Thyroid gland (tissue), 4 donors: ENCODE measurements at regions not wholly inside any gene's neighbourhood (a gene's known extent, or its start where the extent isn't known, plus 50 kb on each side); places are given as distances from the start of the nearest gene placed in this dataset.

Experiments
- DNase-seq, 2 donors: peaks; one replicate each; pipeline ENCODE4 v3.0.0-alpha.2; 2019
- H3K27ac ChIP-seq, 3 donors: fragments of 200-600 bp; sonication (generic); 1 replicate in 2 of 3; 2 replicates in 1 of 3; pipeline ENCODE4 v1.5.1; 2016 to 2019; ENCODE audit warnings: mild to moderate bottlenecking in 1 of 3, moderate library complexity in 1 of 3
- H3K27me3 ChIP-seq: fragments of 200-600 bp; sonication (generic); one replicate; pipeline ENCODE4 v1.5.1; 2019
- H3K36me3 ChIP-seq, 2 donors: fragments of 200-600 bp; sonication (generic); one replicate each; pipeline ENCODE4 v1.5.1; 2016 to 2019
- H3K4me1 ChIP-seq, 2 donors: fragments of 200-600 bp; sonication (generic); one replicate each; pipeline ENCODE4 v1.5.1; 2017 to 2019
- H3K4me3 ChIP-seq, 3 donors: fragments of 200-600 bp; sonication (generic); replicated peaks in 1 of 3; 1 replicate in 2 of 3; 2 replicates in 1 of 3; pipeline ENCODE4 v1.5.1; 2016; ENCODE audit warnings: mild to moderate bottlenecking in 1 of 3
- H3K9me3 ChIP-seq: fragments of 200-600 bp; sonication (generic); one replicate; pipeline ENCODE4 v1.5.1; 2017
- CTCF ChIP-seq, 6 experiments: fragments of 200-600 bp in 3 of 6; fragments of 450-650 bp in 3 of 6; sonication (generic) in 3 of 6; IDR thresholded peaks; one replicate each; pipeline ENCODE4 v1.5.1; 2016 to 2019; ENCODE audit warnings: antibody characterized with exemption in 6 of 6, mild to moderate bottlenecking in 2 of 6, inconsistent platforms in 1 of 6, moderate library complexity in 1 of 6
- POLR2A ChIP-seq, 2 donors: fragments of 450-650 bp; IDR thresholded peaks; one replicate each; pipeline ENCODE4 v1.6.1; 2017; ENCODE audit warnings: antibody characterized with exemption in 2 of 2, mild to moderate bottlenecking in 2 of 2, moderate library complexity in 1 of 2
- WGBS, 2 donors: methylation state at CpG; one replicate each; pipeline ENCODE4 v1.1.5; 2017; 5-methylcytosine and 5-hydroxymethylcytosine counted together
- intact Hi-C: fragments of 100-400 bp; cut with DNase I; formaldehyde crosslinking; loops from one replicate; pipeline ENCODE4 v1.15.1; 2023

- no peak overlapping the region for H3K4me3 ChIP-seq
- H3K9me3 ChIP-seq = no peaks in the 10 kb centered on the region
- no peaks in the 10 kb centered on the region for H3K27me3 ChIP-seq
- WGBS, 2 donors = 94 to 97% methylated on average over 6 of the region's 6 CpGs
- H3K36me3 ChIP-seq = no peaks in the 10 kb centered on the region
- intact Hi-C loops = no loop called here
- no peak for DNase-seq
- TF ChIP-seq POLR2A (IDR thresholded peaks at IDR 0.05) (no peak), CTCF (IDR thresholded peaks at IDR 0.05) (no peak)
- no peak overlapping the region for H3K27ac ChIP-seq
- H3K4me1 ChIP-seq = peaks cover 7 to 11% of the 10 kb centered on the region in 2 donors
Measured at GRCh38 chr2:239704737-239705136, 303.9 kb upstream of the HDAC4 start.

GRCh38 chr2:239703834-239704233 is 303.0 kb upstream of the HDAC4 start:
- TF ChIP-seq POLR2A (IDR thresholded peaks at IDR 0.05) = no peak
- TF ChIP-seq CTCF (IDR thresholded peaks at IDR 0.05) = no peak

GRCh38 chr2:239700686-239701345 is 300.0 kb upstream of the HDAC4 start:
- no peak overlapping the region for H3K4me3 ChIP-seq
- H3K27me3 ChIP-seq = no peaks in the 10 kb centered on the region
- H3K27ac ChIP-seq = no peak overlapping the region
- intact Hi-C loops = no loop called here
- H3K36me3 ChIP-seq = no peaks in the 10 kb centered on the region
- no peak for TF ChIP-seq CTCF (IDR thresholded peaks at IDR 0.05)
- no peak for TF ChIP-seq POLR2A (IDR thresholded peaks at IDR 0.05)
- no peaks in the 10 kb centered on the region for H3K9me3 ChIP-seq
- WGBS, 2 donors = 86 to 88% methylated on average over 10 of the region's 10 CpGs
- DNase-seq = no peak
- H3K4me1 ChIP-seq = peaks cover under 1 to 3% of the 10 kb centered on the region in 2 donors

More at GRCh38 chr2:239703834-239704233, 303.0 kb upstream of the HDAC4 start:
- H3K27ac ChIP-seq = no peak overlapping the region
- intact Hi-C loops = no loop called here
- peaks cover 7 to 11% of the 10 kb centered on the region in 2 donors for H3K4me1 ChIP-seq
- H3K36me3 ChIP-seq = no peaks in the 10 kb centered on the region
- 83 to 88% methylated on average over 3 of the region's 3 CpGs for WGBS, 2 donors
- H3K27me3 ChIP-seq = no peaks in the 10 kb centered on the region
- DNase-seq = no peak
- no peak overlapping the region for H3K4me3 ChIP-seq
- H3K9me3 ChIP-seq = no peaks in the 10 kb centered on the region

- Histone ChIP-seq H3K4me3 (no peak overlapping the region), H3K9me3 (no peaks in the 10 kb centered on the region), H3K27ac (no peak overlapping the region), H3K27me3 (no peaks in the 10 kb centered on the region), H3K36me3 (no peaks in the 10 kb centered on the region), H3K4me1 (no peaks in the 10 kb centered on the region)
- intact Hi-C loops = no loop called here
- TF ChIP-seq CTCF (IDR thresholded peaks at IDR 0.05) (no peak), POLR2A (IDR thresholded peaks at IDR 0.05) (no peak)
- WGBS, 2 donors = 90% methylated on average over 20 to 22 of the region's 22 CpGs
- no peak for DNase-seq
Measured at GRCh38 chr2:239697399-239698164, 296.8 kb upstream of the HDAC4 start.

- no peak overlapping the region for H3K27ac ChIP-seq
- WGBS, 2 donors = 84 to 92% methylated on average over 13 of the region's 13 CpGs
- H3K9me3 ChIP-seq = no peaks in the 10 kb centered on the region
- intact Hi-C loops = no loop called here
- TF ChIP-seq CTCF (IDR thresholded peaks at IDR 0.05) (no peak), POLR2A (IDR thresholded peaks at IDR 0.05) (no peak)
- H3K36me3 ChIP-seq = no peaks in the 10 kb centered on the region
- no peak for DNase-seq
- no peak overlapping the region for H3K4me3 ChIP-seq
- no peaks in the 10 kb centered on the region for H3K27me3 ChIP-seq
- no peaks in the 10 kb centered on the region for H3K4me1 ChIP-seq
Measured at GRCh38 chr2:239696559-239697207, 295.9 kb upstream of the HDAC4 start.
